ENCODE measurements at regions not wholly inside any gene's neighbourhood (a gene's known extent, or its start where the extent isn't known, plus 50 kb on each side); places are given as distances from the start of the nearest gene placed in this dataset.

DNA sequence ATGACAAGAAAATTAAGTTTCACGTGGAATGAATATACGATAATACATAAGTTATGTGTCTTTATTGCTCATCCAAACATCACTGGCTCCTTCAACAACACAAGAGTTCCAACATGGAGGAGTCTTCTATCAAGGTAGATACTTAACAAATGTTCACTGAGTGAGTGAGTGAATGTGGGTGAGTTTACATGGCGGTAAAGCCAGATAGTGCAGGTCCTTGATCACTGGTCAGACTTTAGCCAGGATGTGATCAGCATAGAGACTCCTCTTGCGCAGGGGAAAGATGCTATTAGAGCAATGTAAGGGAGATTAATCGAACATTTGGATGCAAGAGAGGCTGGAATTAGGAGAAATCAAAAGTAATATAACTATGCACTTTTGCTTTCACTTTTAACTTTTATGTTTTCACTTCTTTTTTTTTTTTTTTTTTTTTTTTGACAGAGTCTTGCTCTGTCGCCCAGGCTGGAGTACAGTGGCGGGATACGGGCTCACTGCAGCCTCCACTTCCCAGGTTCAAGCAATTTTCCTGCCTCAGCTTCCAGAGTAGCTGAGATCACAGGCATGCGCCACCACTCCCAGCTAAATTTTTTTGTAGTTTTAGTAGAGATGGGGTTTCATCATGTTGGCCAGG is 249.0 kb upstream of the ID2 start:
- no peaks in the 10 kb centered on the region for H3K9me3 ChIP-seq (replicated peaks; ENCODE audit: insufficient read depth, low read length)
- H3K9ac ChIP-seq (ENCODE audit: low read length) = no peak overlapping the region
- no peak for DNase-seq
- H3K4me3 ChIP-seq (ENCODE audit: low read length) = no peak overlapping the region
- H3K27ac ChIP-seq (ENCODE audit: low read length) = no peak overlapping the region
- no peaks in the 10 kb centered on the region for H3K79me2 ChIP-seq (ENCODE audit: low read length)
- H2AFZ ChIP-seq (ENCODE audit: low read length) = no peak overlapping the region
- TF ChIP-seq, protein P1, sequence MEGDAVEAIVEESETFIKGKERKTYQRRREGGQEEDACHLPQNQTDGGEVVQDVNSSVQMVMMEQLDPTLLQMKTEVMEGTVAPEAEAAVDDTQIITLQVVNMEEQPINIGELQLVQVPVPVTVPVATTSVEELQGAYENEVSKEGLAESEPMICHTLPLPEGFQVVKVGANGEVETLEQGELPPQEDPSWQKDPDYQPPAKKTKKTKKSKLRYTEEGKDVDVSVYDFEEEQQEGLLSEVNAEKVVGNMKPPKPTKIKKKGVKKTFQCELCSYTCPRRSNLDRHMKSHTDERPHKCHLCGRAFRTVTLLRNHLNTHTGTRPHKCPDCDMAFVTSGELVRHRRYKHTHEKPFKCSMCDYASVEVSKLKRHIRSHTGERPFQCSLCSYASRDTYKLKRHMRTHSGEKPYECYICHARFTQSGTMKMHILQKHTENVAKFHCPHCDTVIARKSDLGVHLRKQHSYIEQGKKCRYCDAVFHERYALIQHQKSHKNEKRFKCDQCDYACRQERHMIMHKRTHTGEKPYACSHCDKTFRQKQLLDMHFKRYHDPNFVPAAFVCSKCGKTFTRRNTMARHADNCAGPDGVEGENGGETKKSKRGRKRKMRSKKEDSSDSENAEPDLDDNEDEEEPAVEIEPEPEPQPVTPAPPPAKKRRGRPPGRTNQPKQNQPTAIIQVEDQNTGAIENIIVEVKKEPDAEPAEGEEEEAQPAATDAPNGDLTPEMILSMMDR (IDR thresholded peaks at IDR 0.05; ENCODE audit: low read length) = no peak
- no peak for TF ChIP-seq EZH2phosphoT487 (IDR thresholded peaks at IDR 0.05; ENCODE audit: low read length)
- no peak for TF ChIP-seq EZH2 (optimal IDR thresholded peaks at IDR 0.05; ENCODE audit: low read depth, low read length)
- no peaks in the 10 kb centered on the region for H3F3A ChIP-seq (ENCODE audit: insufficient read depth, low read length)
- H3K36me3 ChIP-seq (replicated peaks; ENCODE audit: insufficient read depth, low read length) = no peaks in the 10 kb centered on the region
- H3K27me3 ChIP-seq (replicated peaks; ENCODE audit: insufficient read depth, low read length) = no peaks in the 10 kb centered on the region
- H3K9me2 ChIP-seq (replicated peaks; ENCODE audit: insufficient read depth, low read length) = no peaks in the 10 kb centered on the region
- no peaks in the 10 kb centered on the region for H3K4me1 ChIP-seq (ENCODE audit: low read length)
- H3K4me2 ChIP-seq (ENCODE audit: low read depth, low read length) = no peak overlapping the region
- no peaks in the 10 kb centered on the region for H4K20me1 ChIP-seq (ENCODE audit: insufficient read depth, low read length)

DNA sequence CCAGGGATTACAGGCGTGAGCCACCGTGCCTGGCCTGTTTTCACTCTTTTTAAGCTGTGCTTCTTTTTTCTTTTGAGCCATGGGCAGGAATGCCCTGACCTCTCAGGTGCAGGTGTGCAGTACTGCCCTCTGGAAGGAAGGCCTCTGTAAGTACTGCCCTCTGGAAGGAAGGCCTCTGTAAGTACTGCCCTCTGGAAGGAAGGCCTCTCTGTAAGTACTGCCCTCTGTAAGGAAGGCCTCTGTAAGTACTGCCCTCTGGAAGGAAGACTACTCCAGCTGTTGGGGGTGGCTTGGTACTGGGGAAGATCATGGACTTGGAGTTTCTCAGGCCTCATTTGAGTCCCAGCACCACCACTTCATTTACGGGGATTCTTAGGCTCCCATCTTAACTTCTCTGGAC is 248.5 kb upstream of the ID2 start:
- no peaks in the 10 kb centered on the region for H3K4me1 ChIP-seq (ENCODE audit: low read length)
- no peaks in the 10 kb centered on the region for H4K20me1 ChIP-seq (ENCODE audit: insufficient read depth, low read length)
- H3K4me2 ChIP-seq (ENCODE audit: low read depth, low read length) = no peak overlapping the region
- no peak for TF ChIP-seq EZH2 (optimal IDR thresholded peaks at IDR 0.05; ENCODE audit: low read depth, low read length)
- no peak for TF ChIP-seq EZH2phosphoT487 (IDR thresholded peaks at IDR 0.05; ENCODE audit: low read length)
- TF ChIP-seq, protein P1 (IDR thresholded peaks at IDR 0.05; ENCODE audit: low read length) = no peak
- H2AFZ ChIP-seq (ENCODE audit: low read length) = no peak overlapping the region
- no peaks in the 10 kb centered on the region for H3K9me3 ChIP-seq (replicated peaks; ENCODE audit: insufficient read depth, low read length)
- H3F3A ChIP-seq (ENCODE audit: insufficient read depth, low read length) = no peaks in the 10 kb centered on the region
- H3K79me2 ChIP-seq (ENCODE audit: low read length) = no peaks in the 10 kb centered on the region
- H3K27me3 ChIP-seq (replicated peaks; ENCODE audit: insufficient read depth, low read length) = no peaks in the 10 kb centered on the region
- no peak overlapping the region for H3K4me3 ChIP-seq (ENCODE audit: low read length)
- H3K27ac ChIP-seq (ENCODE audit: low read length) = no peak overlapping the region
- no peak for DNase-seq
- no peaks in the 10 kb centered on the region for H3K36me3 ChIP-seq (replicated peaks; ENCODE audit: insufficient read depth, low read length)
- H3K9ac ChIP-seq (ENCODE audit: low read length) = no peak overlapping the region
- H3K9me2 ChIP-seq (replicated peaks; ENCODE audit: insufficient read depth, low read length) = no peaks in the 10 kb centered on the region

DNA sequence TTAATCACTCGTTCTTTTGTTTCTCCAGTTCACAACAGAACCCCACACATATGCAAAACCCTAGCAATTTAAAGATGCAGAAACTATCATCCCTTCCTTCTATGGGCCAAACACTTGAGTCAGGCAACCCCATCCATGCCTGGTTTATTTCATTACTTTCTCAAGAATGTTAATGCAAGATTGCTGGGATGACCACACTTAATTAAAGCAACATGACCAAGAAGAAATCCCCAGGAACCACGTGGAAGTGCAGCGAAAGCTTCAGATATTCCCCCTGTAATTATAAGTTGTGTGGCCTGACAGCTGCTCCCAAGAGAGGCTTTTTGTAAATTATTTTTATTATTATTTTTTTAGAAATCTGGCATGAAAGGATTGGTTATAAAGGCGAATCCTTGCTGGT is 246.2 kb upstream of the ID2 start:
- Histone ChIP-seq H3K9me2 (replicated peaks; ENCODE audit: insufficient read depth, low read length) (no peaks in the 10 kb centered on the region), H3K4me3 (ENCODE audit: low read length) (no peak overlapping the region), H3K4me1 (ENCODE audit: low read length) (no peaks in the 10 kb centered on the region), H3K27me3 (replicated peaks; ENCODE audit: insufficient read depth, low read length) (no peaks in the 10 kb centered on the region), H3K27ac (ENCODE audit: low read length) (no peak overlapping the region), H4K20me1 (ENCODE audit: insufficient read depth, low read length) (no peaks in the 10 kb centered on the region), H2AFZ (ENCODE audit: low read length) (no peak overlapping the region), H3K4me2 (ENCODE audit: low read depth, low read length) (no peak overlapping the region), H3K36me3 (replicated peaks; ENCODE audit: insufficient read depth, low read length) (no peaks in the 10 kb centered on the region), H3K9me3 (replicated peaks; ENCODE audit: insufficient read depth, low read length) (no peaks in the 10 kb centered on the region), H3K9ac (ENCODE audit: low read length) (no peak overlapping the region), H3F3A (ENCODE audit: insufficient read depth, low read length) (no peaks in the 10 kb centered on the region), H3K79me2 (ENCODE audit: low read length) (no peaks in the 10 kb centered on the region)
- TF ChIP-seq, protein P1 (IDR thresholded peaks at IDR 0.05; ENCODE audit: low read length) = no peak
- DNase-seq = no peak
